GM23338 (cell line): ENCODE measurements at regions not wholly inside any gene's neighbourhood (a gene's known extent, or its start where the extent isn't known, plus 50 kb on each side); places are given as distances from the start of the nearest gene placed in this dataset.

Source experiments
- ATAC-seq: fragments of 200-7000 bp; cut with Tn5 transposase; 3 replicates; pipeline ENCODE4 v1.9.1; 2020
- DNase-seq: peaks from one replicate; pipeline ENCODE4 v3.0.0-alpha.2; 2015; ENCODE audit warnings: low spot score
- H2AFZ ChIP-seq: fragments of 200-600 bp; sonication (generic); 2 replicates; pipeline ENCODE4 v1.8.0; 2016; ENCODE audit warnings: antibody characterized with exemption, mild to moderate bottlenecking, moderate library complexity
- H3F3A ChIP-seq: fragments of 200-600 bp; sonication (generic); replicated peaks from 2 replicates; pipeline ENCODE4 v1.8.0; 2017; ENCODE audit warnings: antibody characterized with exemption, mixed run types, low read depth
- H3K27ac ChIP-seq: fragments of 200-600 bp; sonication (generic); 2 replicates; pipeline ENCODE4 v1.6.1; 2016; ENCODE audit warnings: low read depth
- H3K27me3 ChIP-seq: fragments of 200-600 bp; sonication (generic); 2 replicates; pipeline ENCODE4 v1.8.0; 2016; ENCODE audit warnings: mild to moderate bottlenecking, mixed run types, moderate library complexity; ENCODE audit not compliant: insufficient read depth
- H3K36me3 ChIP-seq: fragments of 200-600 bp; sonication (generic); 2 replicates; pipeline ENCODE4 v1.8.0; 2016; ENCODE audit warnings: mild to moderate bottlenecking; ENCODE audit not compliant: insufficient read depth
- H3K4me1 ChIP-seq: fragments of 200-600 bp; sonication (generic); 2 replicates; pipeline ENCODE4 v1.8.0; 2016; ENCODE audit warnings: mild to moderate bottlenecking, moderate library complexity; ENCODE audit not compliant: insufficient read depth
- H3K4me2 ChIP-seq: fragments of 200-600 bp; sonication (generic); 2 replicates; pipeline ENCODE4 v1.7.1; 2017; ENCODE audit warnings: mixed run types
- H3K4me3 ChIP-seq: fragments of 200-600 bp; sonication (generic); 2 replicates; pipeline ENCODE4 v1.6.1; 2016; ENCODE audit warnings: mixed run types
- H3K79me2 ChIP-seq: fragments of 200-600 bp; sonication (generic); replicated peaks from 2 replicates; pipeline ENCODE4 v1.8.0; 2017; ENCODE audit warnings: mild to moderate bottlenecking; ENCODE audit not compliant: insufficient read depth
- H3K9me2 ChIP-seq: fragments of 200-600 bp; sonication (generic); 2 replicates; pipeline ENCODE4 v1.8.0; 2017; ENCODE audit not compliant: insufficient read depth
- H4K20me1 ChIP-seq: fragments of 200-600 bp; sonication (generic); replicated peaks from 2 replicates; pipeline ENCODE4 v1.8.0; 2017; ENCODE audit warnings: mild to moderate bottlenecking; ENCODE audit not compliant: insufficient read depth
- H3K27ac Mint-ChIP-seq: 2 replicates; pipeline ENCODE4 v1.8.0; 2020; ENCODE audit warnings: inconsistent platforms, mild to moderate bottlenecking, moderate library complexity, mixed read lengths
- H3K27me3 Mint-ChIP-seq: 3 replicates; pipeline ENCODE4 v1.8.0; 2022; ENCODE audit warnings: low read depth, mild to moderate bottlenecking, moderate library complexity, mixed read lengths, inconsistent platforms; ENCODE audit not compliant: insufficient read depth, poor library complexity
- H3K36me3 Mint-ChIP-seq: 3 replicates; pipeline ENCODE4 v1.8.0; 2021; ENCODE audit warnings: low read depth, mild to moderate bottlenecking, inconsistent platforms, moderate library complexity, mixed read lengths
- H3K4me1 Mint-ChIP-seq: 3 replicates; pipeline ENCODE4 v1.8.0; 2020; ENCODE audit warnings: mild to moderate bottlenecking, inconsistent platforms, mixed read lengths
- H3K4me3 Mint-ChIP-seq: 3 replicates; pipeline ENCODE4 v1.8.0; 2021; ENCODE audit warnings: moderate library complexity, mild to moderate bottlenecking, inconsistent platforms, mixed read lengths
- H3K9me3 Mint-ChIP-seq: 3 replicates; pipeline ENCODE4 v1.8.0; 2020; ENCODE audit warnings: moderate library complexity, mild to moderate bottlenecking, inconsistent platforms, mixed read lengths
- EZH2 ChIP-seq: fragments of 200-600 bp; sonication (generic); IDR thresholded peaks from one replicate; pipeline ENCODE4 v1.8.0; 2017; ENCODE audit warnings: antibody characterized with exemption, mild to moderate bottlenecking, low read depth; ENCODE audit not compliant: unreplicated experiment
- STAT1 ChIP-seq: IDR thresholded peaks from one replicate; pipeline ENCODE4 v1.6.1; 2016; ENCODE audit warnings: antibody characterized with exemption; ENCODE audit not compliant: unreplicated experiment
- ZNF114 ChIP-seq: fragments of 250-450 bp; sonication (Bioruptor Pico); IDR thresholded peaks from 2 replicates; pipeline ENCODE4 v1.5.0; 2020; ENCODE audit warnings: mild to moderate bottlenecking, moderate library complexity
- TF ChIP-seq, protein P1 (sequence below): IDR thresholded peaks from one replicate; pipeline ENCODE4 v1.6.1; 2018; ENCODE audit warnings: antibody characterized with exemption; ENCODE audit not compliant: unreplicated experiment
- TF ChIP-seq, protein P2 (sequence below): fragments of 250-450 bp; sonication (Bioruptor Pico); IDR thresholded peaks from 2 replicates; pipeline ENCODE4 v1.5.0; 2020; ENCODE audit warnings: mild to moderate bottlenecking, moderate library complexity
- TF ChIP-seq, protein P3 (sequence below): IDR thresholded peaks from 2 replicates; pipeline ENCODE4 v1.6.1; 2016; ENCODE audit warnings: antibody characterized with exemption

DNA sequence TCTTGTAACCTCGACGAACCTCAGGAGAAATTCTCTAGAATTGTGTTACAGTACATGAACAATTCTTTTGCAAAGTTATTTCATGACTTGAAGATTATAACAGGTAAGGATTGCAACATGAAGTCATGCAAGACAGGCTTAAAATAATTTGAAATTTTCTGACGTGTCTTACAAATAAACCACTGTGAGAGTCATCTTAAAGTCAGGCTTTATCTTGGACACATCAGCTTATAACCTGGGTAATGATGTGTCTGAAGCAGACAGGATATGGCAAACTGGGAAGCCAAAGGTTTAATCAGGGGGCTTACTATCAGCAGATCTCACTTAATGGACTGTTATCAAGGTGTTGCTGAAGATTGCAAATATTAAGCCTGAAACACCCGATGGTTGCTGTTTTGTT is 407.8 kb downstream of the KLF5 start (continued):
- TF ChIP-seq, protein P1, sequence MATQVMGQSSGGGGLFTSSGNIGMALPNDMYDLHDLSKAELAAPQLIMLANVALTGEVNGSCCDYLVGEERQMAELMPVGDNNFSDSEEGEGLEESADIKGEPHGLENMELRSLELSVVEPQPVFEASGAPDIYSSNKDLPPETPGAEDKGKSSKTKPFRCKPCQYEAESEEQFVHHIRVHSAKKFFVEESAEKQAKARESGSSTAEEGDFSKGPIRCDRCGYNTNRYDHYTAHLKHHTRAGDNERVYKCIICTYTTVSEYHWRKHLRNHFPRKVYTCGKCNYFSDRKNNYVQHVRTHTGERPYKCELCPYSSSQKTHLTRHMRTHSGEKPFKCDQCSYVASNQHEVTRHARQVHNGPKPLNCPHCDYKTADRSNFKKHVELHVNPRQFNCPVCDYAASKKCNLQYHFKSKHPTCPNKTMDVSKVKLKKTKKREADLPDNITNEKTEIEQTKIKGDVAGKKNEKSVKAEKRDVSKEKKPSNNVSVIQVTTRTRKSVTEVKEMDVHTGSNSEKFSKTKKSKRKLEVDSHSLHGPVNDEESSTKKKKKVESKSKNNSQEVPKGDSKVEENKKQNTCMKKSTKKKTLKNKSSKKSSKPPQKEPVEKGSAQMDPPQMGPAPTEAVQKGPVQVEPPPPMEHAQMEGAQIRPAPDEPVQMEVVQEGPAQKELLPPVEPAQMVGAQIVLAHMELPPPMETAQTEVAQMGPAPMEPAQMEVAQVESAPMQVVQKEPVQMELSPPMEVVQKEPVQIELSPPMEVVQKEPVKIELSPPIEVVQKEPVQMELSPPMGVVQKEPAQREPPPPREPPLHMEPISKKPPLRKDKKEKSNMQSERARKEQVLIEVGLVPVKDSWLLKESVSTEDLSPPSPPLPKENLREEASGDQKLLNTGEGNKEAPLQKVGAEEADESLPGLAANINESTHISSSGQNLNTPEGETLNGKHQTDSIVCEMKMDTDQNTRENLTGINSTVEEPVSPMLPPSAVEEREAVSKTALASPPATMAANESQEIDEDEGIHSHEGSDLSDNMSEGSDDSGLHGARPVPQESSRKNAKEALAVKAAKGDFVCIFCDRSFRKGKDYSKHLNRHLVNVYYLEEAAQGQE: no peak

DNA sequence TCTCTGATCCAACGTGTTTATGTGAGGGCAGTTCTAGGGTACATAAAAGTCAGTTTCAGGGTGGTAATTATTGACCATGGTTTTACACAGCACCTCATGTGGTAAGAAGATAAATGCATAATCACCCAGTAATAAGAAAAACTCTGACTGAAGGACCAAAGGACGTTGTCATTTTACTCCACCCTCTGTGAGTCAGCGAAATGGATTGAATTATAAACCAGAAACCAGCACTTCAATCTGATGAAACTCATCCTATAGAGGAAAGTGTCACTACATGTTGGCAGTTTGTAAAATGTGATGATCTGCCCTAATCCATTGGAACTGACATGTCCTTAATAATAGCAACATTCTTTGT is 406.8 kb downstream of the KLF5 start:
- H3K4me2 ChIP-seq: no peak overlapping the region
- no peaks in the 10 kb centered on the region for H3K27me3 Mint-ChIP-seq
- no peaks in the 10 kb centered on the region for H3F3A ChIP-seq
- H2AFZ ChIP-seq: peak overlapping the region; percentile 15; the same call in 1 of the 2 replicates
- no peaks in the 10 kb centered on the region for H3K36me3 Mint-ChIP-seq
- no peak overlapping the region for H3K27ac Mint-ChIP-seq
- no peaks in the 10 kb centered on the region for H3K4me1 Mint-ChIP-seq
- no peaks in the 10 kb centered on the region; the same call in 1 of the 2 replicates for H3K36me3 ChIP-seq
- no peak for TF ChIP-seq EZH2
- TF ChIP-seq, protein P2, sequence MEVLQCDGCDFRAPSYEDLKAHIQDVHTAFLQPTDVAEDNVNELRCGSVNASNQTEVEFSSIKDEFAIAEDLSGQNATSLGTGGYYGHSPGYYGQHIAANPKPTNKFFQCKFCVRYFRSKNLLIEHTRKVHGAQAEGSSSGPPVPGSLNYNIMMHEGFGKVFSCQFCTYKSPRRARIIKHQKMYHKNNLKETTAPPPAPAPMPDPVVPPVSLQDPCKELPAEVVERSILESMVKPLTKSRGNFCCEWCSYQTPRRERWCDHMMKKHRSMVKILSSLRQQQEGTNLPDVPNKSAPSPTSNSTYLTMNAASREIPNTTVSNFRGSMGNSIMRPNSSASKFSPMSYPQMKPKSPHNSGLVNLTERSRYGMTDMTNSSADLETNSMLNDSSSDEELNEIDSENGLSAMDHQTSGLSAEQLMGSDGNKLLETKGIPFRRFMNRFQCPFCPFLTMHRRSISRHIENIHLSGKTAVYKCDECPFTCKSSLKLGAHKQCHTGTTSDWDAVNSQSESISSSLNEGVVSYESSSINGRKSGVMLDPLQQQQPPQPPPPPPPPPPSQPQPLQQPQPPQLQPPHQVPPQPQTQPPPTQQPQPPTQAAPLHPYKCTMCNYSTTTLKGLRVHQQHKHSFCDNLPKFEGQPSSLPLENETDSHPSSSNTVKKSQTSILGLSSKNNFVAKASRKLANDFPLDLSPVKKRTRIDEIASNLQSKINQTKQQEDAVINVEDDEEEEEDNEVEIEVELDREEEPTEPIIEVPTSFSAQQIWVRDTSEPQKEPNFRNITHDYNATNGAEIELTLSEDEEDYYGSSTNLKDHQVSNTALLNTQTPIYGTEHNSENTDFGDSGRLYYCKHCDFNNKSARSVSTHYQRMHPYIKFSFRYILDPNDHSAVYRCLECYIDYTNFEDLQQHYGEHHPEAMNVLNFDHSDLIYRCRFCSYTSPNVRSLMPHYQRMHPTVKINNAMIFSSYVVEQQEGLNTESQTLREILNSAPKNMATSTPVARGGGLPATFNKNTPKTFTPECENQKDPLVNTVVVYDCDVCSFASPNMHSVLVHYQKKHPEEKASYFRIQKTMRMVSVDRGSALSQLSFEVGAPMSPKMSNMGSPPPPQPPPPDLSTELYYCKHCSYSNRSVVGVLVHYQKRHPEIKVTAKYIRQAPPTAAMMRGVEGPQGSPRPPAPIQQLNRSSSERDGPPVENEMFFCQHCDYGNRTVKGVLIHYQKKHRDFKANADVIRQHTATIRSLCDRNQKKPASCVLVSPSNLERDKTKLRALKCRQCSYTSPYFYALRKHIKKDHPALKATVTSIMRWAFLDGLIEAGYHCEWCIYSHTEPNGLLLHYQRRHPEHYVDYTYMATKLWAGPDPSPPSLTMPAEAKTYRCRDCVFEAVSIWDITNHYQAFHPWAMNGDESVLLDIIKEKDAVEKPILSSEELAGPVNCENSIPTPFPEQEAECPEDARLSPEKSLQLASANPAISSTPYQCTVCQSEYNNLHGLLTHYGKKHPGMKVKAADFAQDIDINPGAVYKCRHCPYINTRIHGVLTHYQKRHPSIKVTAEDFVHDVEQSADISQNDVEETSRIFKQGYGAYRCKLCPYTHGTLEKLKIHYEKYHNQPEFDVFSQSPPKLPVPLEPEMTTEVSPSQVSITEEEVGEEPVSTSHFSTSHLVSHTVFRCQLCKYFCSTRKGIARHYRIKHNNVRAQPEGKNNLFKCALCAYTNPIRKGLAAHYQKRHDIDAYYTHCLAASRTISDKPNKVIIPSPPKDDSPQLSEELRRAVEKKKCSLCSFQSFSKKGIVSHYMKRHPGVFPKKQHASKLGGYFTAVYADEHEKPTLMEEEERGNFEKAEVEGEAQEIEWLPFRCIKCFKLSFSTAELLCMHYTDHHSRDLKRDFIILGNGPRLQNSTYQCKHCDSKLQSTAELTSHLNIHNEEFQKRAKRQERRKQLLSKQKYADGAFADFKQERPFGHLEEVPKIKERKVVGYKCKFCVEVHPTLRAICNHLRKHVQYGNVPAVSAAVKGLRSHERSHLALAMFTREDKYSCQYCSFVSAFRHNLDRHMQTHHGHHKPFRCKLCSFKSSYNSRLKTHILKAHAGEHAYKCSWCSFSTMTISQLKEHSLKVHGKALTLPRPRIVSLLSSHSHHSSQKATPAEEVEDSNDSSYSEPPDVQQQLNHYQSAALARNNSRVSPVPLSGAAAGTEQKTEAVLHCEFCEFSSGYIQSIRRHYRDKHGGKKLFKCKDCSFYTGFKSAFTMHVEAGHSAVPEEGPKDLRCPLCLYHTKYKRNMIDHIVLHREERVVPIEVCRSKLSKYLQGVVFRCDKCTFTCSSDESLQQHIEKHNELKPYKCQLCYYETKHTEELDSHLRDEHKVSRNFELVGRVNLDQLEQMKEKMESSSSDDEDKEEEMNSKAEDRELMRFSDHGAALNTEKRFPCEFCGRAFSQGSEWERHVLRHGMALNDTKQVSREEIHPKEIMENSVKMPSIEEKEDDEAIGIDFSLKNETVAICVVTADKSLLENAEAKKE (CRISPR knock-in tag): no peak
- TF ChIP-seq STAT1: no peak
- TF ChIP-seq, protein P1: no peak
- TF ChIP-seq, protein P3, sequence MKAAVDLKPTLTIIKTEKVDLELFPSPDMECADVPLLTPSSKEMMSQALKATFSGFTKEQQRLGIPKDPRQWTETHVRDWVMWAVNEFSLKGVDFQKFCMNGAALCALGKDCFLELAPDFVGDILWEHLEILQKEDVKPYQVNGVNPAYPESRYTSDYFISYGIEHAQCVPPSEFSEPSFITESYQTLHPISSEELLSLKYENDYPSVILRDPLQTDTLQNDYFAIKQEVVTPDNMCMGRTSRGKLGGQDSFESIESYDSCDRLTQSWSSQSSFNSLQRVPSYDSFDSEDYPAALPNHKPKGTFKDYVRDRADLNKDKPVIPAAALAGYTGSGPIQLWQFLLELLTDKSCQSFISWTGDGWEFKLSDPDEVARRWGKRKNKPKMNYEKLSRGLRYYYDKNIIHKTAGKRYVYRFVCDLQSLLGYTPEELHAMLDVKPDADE: no peak
- no peak for TF ChIP-seq ZNF114 (CRISPR knock-in tag)
- no peaks in the 10 kb centered on the region for H3K79me2 ChIP-seq
- H3K4me3 ChIP-seq: no peak overlapping the region
- H3K9me2 ChIP-seq: no peaks in the 10 kb centered on the region; the same call in 1 of the 2 replicates
- H3K27me3 ChIP-seq: no peaks in the 10 kb centered on the region
- H3K4me1 ChIP-seq: no peaks in the 10 kb centered on the region
- no peak overlapping the region for H3K4me3 Mint-ChIP-seq
- H3K9me3 Mint-ChIP-seq: peaks cover 2% of the 10 kb centered on the region; the same call in 1 of the 3 replicates
- H3K27ac ChIP-seq: no peak overlapping the region
- no peaks in the 10 kb centered on the region for H4K20me1 ChIP-seq
- ATAC-seq: no peak
- DNase-seq: no peak
